ENCODE measurements at regions not wholly inside any gene's neighbourhood (a gene's known extent, or its start where the extent isn't known, plus 50 kb on each side); places are given as distances from the start of the nearest gene placed in this dataset.
"Not testable (repeated sequence)": the region's sequence is repeated elsewhere in the genome, so short reads cannot be mapped to it uniquely, and the experiment has no call there.

DNA sequence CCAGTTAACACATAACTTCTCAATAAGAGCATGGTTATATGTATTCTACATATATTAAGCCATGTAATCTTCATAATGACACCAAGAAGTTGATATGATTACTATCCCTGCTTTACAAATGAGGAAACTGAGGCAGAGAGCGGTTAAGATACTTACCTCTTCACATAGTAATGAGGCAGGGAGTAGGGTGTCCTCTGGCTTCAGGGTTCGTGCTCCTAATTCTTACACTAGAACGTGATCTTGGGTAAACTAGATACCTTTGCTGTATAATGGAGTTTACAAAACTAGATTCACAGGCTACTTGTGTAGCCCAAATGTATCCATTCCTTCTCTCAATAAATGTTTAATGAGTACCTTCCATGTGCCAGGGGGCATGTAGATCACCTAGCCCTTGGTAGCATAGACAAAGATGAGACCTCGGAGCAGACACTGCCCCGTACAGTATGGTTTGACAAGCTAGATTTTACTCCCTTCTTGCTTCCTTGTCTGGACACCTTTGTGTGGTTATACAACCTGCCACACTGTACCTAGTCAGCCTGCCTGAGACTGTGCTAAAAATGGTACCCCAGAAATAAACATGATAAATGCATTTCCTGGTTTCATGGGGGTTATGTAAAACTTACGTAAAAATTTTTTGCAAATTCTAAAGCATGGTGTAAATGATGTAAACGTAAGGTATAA, 991.8 kb downstream of the VRK1 start:
- no peak for DNase-seq (ENCODE audit: low read depth in 2 of 2)

DNA sequence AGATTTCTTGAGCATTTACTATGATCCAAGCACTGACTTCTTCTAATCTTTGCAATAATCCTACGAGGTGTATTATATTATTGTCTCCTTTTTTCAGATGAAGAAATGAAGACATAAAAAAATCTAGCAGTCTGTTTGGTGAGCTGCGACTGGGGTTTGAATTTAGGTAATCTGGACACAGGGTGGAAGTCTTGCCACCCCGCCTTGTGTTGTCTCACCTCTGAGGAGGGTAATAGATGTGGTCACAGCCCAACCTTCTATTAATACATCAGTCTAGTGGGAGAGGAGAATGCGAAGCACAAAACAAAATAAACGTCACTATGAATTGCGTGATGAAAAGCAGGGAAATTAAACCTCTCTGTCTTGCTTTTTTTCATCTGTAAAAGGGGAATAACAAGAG, 993.9 kb downstream of the VRK1 start:
- no peak for DNase-seq (ENCODE audit: low read depth in 2 of 2)

DNA sequence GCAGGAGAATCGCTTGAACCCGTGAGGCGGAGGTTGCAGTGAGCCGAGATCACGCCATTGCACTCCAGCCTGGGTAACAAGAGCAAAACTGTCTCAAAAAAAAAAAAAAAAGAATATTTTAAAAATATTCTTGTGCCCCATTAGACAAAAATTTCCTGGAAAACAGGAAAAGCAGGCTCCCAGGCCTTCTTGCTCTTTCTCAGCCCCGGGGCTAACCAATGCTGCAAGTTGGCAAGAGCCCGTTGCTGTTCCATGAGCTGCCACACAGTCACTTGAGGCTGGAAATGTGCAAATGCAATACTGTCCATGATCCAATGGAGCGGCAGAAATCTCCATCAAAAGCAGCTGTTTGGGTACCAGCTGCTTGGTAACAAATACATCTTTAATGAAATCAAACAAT, 994.7 kb downstream of the VRK1 start:
- DNase-seq (ENCODE audit: low read depth in 2 of 2), result no peak

DNA sequence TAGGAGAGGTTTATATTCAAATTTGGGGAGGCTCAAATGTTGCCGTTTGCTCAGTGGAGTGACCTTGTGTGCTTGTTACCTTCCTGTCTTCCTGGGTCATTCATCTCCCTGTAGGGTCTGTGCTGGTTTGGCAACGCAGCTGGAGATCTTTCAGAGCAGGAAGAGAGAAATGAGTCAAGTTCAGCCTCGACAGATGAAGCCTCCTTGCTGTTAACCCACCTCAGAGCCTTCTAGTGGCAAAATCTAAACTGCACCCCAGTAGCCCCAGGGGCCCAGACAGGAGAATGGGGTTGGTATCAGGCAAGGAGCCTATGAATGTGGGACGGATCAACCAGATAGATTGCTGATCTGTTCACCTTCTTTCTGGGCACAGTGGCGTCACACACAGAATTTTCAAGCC, 999.3 kb downstream of the VRK1 start:
- no peak for DNase-seq (ENCODE audit: low read depth in 2 of 2)

DNA sequence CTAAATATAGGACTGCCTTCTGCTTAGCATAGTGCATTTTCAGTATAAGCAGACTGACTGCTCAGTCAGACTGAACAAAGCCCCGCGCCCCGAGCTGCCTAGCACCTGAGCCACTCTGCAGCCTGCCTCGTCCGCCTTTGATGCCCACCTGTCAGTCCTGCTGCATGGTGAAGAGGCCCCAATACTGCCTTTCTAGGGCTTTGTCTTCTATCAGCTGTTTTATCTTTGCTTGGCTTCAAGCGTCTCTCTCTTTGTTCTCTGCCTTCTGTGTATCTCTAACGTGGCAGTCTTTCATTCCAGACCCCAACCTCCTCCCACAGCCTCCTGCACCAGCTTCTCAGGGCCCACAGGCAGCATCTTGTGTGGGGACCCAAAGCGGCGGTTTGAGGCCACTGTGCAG, 1001.0 kb downstream of the VRK1 start:
- DNase-seq (ENCODE audit: low read depth in 2 of 2), result no peak

DNA sequence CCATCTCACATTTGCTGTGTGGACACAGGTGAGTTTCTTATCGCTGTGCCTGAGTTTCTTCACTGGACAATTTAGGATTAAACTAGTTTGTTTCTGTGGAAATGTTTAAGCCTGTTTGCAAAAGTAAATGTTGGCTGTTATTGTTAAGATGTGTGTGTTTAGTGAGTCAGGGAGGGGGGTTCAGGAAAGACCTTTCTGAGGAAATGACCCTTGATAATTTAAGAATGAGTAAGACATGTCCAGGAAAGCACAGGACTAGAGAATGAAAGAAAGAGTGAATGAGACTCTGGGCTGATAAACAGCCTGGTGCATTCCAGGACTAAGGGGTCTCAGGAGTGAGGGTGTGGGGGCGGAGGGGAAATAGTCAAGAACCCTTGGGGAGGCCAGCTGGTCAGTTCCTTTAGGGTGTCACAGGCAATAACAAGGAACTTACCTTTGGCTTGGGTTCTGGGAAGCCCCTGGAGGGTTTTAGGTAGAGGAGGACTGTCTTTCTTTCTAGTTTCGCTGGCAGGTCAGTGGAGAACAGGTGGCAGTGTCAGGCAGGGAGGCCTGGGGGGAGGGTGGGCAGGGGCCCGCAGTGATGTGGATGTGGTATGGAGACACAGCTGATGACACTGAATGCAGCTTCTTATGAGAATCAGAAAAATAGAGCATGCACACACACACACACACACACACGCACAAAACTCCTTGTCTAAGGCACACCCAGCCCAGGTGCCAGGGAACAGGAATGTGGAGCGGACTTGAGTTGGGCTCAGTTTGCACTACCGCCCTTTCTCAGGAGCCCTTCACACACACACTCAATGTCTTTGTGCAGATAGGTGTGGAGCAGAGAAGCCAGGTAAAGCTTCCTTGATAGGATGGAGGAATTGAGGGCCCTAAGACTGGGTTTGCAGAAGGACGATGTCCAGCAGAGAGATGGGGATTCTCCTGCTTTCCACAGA, 1005.5 kb downstream of the VRK1 start:
- DNase-seq (ENCODE audit: low read depth in 2 of 2), result no peak

DNA sequence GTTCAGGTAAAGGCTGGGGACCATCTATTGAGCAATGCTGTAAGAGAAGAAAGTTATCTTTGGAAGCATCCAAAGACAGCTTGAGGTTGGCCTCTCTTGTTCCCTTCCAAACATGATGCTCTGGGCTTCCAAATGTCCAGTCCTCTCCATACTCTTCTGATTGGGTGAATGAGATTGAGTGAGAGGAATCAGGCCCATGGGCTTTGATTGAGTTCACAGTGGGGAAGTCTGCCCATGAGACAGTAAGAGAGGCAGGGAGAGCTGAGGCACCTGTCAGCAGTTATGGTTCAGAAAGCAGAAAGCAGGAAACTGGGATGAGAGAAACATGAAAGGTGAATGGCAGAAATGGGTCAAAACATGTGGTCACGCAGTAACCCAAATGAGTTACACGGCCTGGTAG, 1006.9 kb downstream of the VRK1 start:
- no peak for DNase-seq (ENCODE audit: low read depth in 2 of 2)

DNA sequence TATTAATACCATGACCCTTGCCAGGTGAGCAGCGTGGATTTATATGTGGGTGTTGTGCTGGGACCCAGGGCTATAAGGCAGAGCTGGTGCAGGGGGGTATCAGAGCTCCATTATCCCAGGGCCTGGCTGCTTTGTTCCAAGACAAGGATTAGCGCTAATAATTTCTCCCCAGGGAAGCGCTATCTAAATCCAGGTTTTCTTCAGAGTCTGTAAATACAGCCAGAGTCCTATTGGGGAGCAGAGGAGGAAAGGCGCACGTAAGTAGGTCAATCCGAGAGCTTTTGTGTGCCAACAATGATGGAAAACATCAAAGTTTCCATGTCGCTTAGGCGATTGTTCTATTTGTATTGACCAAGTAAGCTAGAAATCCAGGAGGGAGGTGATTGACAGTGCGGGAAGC, 1009.7 kb downstream of the VRK1 start:
- no peak for DNase-seq (ENCODE audit: low read depth in 2 of 2)

DNA sequence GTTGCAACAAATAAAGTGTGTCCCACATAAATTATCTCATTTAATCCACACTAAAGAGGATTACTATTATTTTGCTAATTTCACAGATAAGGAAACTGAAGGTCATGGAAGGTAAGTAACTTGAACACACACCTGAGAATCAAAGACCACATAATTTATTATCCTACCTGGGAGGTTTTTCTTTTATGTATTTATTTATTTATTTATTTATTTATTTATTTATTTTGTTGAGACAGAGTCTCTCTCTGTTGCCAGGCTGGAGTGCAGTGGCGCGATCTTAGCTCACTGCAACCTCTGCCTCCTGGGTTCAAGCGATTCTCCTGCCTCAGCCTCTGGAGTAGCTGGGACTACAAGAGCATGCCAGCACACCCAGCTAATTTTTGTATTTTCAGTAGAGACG, 1011.4 kb downstream of the VRK1 start:
- not testable (repeated sequence) for DNase-seq (ENCODE audit: low read depth in 2 of 2)

DNA sequence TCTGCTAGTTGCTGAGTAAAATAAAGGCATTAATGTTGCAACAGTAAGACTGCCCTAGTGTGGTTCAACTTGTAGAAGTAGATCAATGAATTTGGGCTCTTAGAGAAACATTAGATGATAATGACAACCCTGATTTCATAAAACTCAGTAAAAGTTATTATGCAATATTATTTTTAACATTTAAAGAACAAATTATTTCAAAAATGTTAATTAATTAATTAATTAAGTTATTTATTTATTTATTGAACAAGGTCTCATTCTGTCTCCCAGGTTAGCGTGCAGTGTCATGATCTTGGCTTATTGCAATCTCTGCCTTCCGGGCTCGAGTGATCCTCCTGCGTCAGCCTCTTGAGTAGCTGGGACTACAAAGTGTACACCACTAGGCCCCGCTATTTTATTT, 1016.4 kb downstream of the VRK1 start:
- DNase-seq (ENCODE audit: low read depth in 2 of 2), result no peak

DNA sequence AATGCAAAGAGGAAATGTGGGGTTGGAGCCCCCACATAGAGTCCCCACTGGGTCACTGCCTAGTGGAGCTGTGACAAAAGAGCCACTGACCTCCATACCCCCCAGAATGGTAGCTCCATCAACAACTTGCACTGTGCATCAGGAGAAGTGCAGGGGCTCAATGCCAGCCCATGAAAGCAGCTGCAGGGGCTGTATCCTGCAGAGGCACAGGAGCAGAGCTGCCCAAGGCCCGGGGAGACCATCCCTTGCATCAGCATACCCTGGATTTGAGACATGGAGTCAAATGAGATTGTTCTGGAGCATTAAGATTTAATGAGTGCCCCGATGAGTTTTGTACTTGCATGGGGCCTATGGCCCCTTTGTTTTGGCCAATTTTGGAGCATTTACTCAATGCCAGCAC, 1023.6 kb downstream of the VRK1 start:
- no peak for DNase-seq (ENCODE audit: low read depth in 2 of 2)

DNA sequence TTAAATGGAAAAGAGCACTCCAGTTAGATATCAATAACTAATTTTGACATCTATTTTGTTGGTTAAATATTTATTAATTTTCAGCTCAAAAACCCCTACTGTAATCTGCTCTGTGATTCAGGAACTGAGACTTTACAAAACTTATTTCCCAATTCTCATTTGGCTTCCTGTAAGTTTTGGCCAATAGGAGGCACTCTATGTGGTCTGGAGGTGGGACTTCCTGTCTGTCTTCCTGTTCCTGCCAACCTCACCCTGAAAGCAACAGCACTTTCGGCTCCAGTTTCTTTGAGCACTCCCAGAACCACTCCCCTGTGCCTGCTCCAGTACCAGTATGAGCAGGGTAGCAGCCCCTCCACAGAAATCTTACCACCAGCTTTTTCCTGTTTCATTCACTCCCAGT, 1027.0 kb downstream of the VRK1 start:
- DNase-seq (ENCODE audit: low read depth in 2 of 2), result no peak

DNA sequence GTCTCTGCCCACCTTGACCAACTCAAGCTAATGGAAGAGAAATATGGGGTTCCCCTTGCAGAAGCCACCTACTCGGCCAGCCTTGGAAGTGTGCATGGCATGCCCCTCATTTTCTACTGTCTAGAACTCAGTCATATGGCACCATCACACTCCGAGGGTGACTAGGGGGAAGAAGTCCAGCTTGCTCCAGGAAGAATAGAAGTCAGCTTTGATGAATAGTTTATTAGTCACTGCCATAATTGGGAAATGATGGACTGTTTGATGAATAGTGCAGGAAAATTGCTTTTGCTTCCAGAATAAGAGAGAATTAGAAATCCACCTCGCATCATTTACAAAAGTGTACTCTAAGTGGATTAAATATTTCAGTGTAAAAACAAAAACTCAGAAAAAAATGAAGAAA, 1030.6 kb downstream of the VRK1 start:
- DNase-seq (ENCODE audit: low read depth in 2 of 2), result no peak

DNA sequence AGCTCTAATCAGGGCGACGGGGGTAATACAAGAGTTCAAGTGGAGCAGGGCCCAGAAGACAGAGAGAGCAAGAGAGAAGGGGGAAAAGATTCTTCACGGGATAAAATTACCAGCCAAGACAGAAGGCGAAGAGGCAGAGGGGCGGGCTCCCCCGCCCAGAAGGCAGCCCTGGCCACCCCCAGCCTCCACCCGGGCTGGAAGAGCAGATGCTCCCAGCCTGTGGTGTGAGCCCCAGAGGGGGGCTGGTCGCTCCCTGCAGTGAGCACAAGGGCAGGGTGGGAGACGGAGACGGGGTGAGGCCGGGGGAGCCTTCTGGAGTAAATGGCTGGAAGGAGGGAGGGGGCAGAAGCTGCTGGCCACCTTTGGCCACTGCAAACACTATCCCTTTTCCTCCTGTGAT, 1035.6 kb downstream of the VRK1 start:
- DNase-seq (ENCODE audit: low read depth in 2 of 2), result no peak

DNA sequence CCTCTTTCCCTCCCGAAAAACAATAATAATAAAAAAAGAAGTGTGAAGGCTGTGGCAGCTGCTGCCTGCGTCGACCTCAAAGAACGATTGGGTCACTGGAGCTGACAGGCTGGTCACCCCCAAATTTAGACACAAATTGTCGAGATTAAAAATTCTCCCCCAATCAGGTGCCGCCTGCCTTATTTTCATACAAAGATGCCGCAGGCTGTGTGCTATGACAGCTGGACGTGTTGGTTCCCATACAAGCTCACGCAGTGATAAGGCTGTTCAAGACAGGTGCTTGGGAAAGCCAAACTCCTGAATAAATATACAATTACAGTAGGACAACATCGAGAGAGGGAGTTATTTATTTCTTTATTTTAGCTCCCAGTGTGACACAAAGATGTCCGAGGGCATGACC, 1041.8 kb downstream of the VRK1 start:
- no peak for DNase-seq (ENCODE audit: low read depth in 2 of 2)

DNA sequence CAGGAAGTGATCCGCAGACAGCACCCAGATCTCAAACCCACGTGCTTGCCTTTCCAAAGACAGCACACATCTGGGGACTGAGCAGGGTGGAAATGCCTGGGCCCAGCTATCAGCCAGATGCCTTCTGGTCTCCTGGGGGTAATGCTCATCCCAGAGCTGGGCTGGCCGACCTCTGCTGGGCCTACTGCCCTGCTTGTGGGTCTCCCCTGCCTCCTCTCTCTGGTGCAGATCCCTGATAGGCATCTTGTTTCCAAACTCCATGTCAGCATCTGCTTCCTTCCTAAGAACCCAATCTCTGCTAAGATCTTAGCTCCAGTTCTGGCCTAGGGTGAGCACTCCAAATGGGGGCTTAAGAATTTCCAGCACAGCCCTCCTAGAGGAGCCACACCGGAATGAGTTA, 1043.0 kb downstream of the VRK1 start:
- DNase-seq (ENCODE audit: low read depth in 2 of 2), result no peak

DNA sequence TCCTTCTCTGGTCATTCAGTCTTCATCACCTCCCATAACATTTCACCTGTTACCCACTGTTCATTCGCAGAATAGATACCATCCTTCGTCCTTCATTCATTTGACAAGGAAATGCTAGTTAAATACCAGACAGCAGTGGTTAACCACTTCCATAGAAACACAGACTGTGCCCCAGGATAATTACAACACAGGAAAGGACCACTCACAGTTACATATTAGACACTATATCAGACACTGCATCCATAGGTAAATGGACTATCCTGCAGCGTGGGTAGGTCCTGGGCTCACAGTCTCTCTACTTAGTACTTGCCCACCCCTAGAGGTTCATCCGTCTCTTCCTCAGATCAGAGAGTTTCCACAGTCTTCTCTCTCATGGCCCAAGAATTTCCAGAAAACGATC, 1044.6 kb downstream of the VRK1 start:
- DNase-seq (ENCODE audit: low read depth in 2 of 2), result no peak

DNA sequence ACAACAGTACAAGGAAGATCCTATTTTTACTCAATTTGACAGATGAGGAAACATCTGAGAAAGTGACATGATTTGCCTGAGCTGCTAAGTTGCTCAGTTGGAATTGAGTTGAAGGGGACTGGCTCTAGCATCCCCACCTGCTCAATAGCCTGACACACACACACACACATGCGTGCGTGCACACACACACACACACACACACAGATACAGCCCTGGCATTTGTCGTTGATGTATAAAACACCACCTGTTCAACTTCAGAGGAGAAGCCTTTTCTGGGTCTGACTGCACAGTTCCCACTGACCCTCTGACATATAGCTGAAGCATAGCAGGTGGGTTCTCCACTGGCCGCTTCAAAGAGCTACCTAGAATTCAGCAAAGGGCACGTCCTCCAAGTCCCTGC, 1045.9 kb downstream of the VRK1 start:
- no peak for DNase-seq (ENCODE audit: low read depth in 2 of 2)

DNA sequence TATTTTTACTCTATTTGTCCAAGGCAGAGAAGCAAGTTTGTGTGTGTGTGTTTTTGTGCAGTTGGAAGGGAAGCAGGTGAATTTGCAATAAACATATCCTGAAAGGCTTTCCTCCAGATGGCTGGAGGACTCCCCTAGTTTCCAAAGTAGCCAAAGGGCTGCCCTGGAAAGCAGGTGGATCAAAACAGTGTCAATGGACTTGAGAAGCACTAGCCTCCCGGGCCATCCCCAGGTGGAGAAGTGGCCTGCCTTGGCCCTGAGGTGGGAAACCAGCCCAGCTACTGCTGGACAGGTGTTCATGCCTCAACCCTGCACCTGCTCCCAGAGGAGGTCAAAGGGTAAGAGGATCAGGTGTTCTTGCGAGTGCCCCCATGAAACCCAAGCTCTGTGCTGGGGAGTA, 1046.9 kb downstream of the VRK1 start:
- no peak for DNase-seq (ENCODE audit: low read depth in 2 of 2)

DNA sequence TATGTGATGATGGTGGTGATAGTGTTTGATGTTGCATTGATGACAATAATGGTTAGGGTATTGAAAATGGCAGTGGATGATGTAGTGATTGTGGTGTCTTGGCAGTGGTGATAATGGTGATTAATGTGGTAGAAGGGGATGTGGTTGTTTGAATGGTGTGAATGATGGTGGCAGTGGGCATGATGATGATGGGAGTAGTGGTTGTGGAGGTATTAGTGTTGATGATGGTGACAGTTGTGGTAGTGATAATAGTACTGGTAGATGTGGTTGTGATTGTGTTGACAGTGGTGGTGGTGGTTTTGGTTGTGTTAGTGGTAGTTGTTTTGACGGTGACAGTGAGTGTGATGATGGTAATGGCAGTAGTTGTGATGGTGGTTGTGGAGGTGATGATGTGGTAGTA, 1049.0 kb downstream of the VRK1 start:
- no peak for DNase-seq (ENCODE audit: low read depth in 2 of 2)

DNA sequence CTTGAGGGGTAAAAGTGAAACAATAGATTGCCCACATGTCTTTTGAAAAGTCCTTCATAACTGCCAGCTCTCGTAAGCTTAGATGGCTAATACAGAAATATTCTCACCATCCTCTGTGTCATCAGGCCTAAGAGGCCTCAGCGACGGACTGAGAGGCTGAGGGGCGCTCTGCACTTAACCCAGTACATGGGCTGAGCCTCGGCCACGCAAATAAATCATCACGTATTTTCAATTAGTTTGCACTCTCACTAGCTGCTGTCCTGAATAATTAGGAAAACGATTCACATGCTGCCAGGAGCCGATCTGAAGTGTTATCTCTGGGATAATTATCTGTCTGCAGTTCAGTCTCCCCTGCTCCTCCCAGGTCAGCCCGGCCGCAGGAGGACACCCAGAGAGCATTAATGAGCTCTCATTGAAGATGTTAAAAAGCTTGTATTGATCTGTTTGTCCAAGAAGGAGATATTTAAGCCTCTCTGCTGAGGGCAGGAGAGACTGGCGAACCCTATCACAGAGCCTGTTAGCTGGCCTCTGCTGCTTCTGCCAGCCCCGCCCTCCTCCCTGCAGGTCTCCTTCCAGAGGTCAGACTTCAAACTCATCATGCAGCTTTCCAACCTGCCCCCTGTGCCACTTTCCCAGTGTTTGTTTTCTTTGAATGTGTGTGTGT, 1051.3 kb downstream of the VRK1 start:
- no peak for DNase-seq (ENCODE audit: low read depth in 2 of 2)

DNA sequence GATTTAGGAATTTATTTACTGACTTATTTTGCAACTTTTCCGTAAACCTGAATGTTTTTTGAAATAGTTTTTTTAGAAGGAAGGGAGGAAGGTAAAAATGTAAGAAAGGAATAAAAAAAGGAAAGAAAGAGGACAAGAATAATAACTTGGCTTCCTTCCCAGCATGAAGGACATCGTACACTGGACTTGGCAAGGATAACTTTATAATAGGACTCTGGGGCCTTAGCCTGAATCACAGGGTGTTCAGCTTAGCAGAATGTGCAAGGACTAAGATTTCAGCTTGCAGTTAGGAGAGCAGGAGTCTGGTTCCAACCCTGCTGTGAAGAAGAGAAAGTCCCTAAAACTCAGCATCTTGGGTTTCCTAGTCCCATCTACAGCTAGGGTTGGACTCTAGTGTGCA, 1053.3 kb downstream of the VRK1 start:
- no peak for DNase-seq (ENCODE audit: low read depth in 2 of 2)

DNA sequence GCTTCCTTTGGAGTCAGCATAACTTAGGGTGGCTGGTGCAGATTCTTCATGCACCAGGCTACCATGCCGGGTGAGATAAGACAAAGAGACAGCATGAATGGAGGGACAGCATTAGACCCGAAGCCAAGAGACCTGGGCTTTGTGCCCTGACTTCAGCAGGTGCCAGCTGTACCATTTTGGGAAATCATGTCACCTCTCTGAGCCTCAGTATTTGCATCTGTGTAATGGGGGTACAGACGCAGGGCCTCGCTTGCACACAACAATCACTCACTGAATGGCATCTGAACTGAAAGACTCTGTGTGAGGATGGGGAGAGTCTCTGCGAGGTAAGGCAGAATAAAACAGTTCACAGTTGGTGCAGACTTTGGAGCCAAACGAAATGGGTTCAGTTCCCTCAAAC, 1053.7 kb downstream of the VRK1 start:
- no peak for DNase-seq (ENCODE audit: low read depth in 2 of 2)
